ENCODE measurements at regions not wholly inside any gene's neighbourhood (a gene's known extent, or its start where the extent isn't known, plus 50 kb on each side); places are given as distances from the start of the nearest gene placed in this dataset.
"Not testable (repeated sequence)": the region's sequence is repeated elsewhere in the genome, so short reads cannot be mapped to it uniquely, and the experiment has no call there.

GRCh38 chr1:234853906-234854644 lies 244.1 kb upstream of the IRF2BP2 start:
- Histone ChIP-seq H3K27me3 (no peaks in the 10 kb centered on the region), H3K4me3 (no peak overlapping the region), H3K9me3 (no peaks in the 10 kb centered on the region), H3K27ac (peak overlapping the region in 1 of 4 donors; percentile 15), H3K4me1 (peaks cover 0 to 26% (median 10%) of the 10 kb centered on the region in 4 donors), H3K36me3 (no peaks in the 10 kb centered on the region)
- 79 to 90% methylated on average over 6 of the region's 6 CpGs for WGBS, 2 donors
- TF ChIP-seq POLR2AphosphoS5 (IDR thresholded peaks at IDR 0.05) (no peak), CTCF (IDR thresholded peaks at IDR 0.05) (no peak), EP300 (IDR thresholded peaks at IDR 0.05) (no peak), POLR2A (IDR thresholded peaks at IDR 0.05) (no peak)
- intact Hi-C loops (cut with DNase I) = no loop called here
- no peak for DNase-seq

- DNase-seq = no peak
- Histone ChIP-seq H3K36me3 (no peaks in the 10 kb centered on the region), H3K9me3 (no peaks in the 10 kb centered on the region), H3K27me3 (no peaks in the 10 kb centered on the region), H3K4me1 (peaks cover 0 to 26% (median 10%) of the 10 kb centered on the region in 4 donors), H3K27ac (no peak overlapping the region), H3K4me3 (no peak overlapping the region)
- 96 to 97% methylated on average over 3 of the region's 3 CpGs for WGBS, 2 donors
- TF ChIP-seq POLR2AphosphoS5 (IDR thresholded peaks at IDR 0.05) = no peak
- intact Hi-C loops (cut with DNase I) = no loop called here
Observed at GRCh38 chr1:234852659-234853058, 242.7 kb upstream of the IRF2BP2 start.

- WGBS, 2 donors = 59 to 64% methylated on average over 9 of the region's 9 CpGs
- no peak for DNase-seq
- Histone ChIP-seq H3K27me3 (no peaks in the 10 kb centered on the region), H3K36me3 (no peaks in the 10 kb centered on the region), H3K27ac (no peak overlapping the region), H3K9me3 (no peaks in the 10 kb centered on the region), H3K4me3 (no peak overlapping the region), H3K4me1 (peaks cover 0 to 17% (median 5%) of the 10 kb centered on the region in 4 donors)
- intact Hi-C loops (cut with DNase I) = no loop called here
- TF ChIP-seq POLR2A (IDR thresholded peaks at IDR 0.05) = no peak
Observed at GRCh38 chr1:234851450-234852438, 241.8 kb upstream of the IRF2BP2 start.

GRCh38 chr1:234849832-234850231 lies 239.9 kb upstream of the IRF2BP2 start:
- 29 to 57% methylated on average over 8 of the region's 8 CpGs for WGBS, 2 donors
- TF ChIP-seq POLR2A (IDR thresholded peaks at IDR 0.05) (no peak), CTCF (IDR thresholded peaks at IDR 0.05) (no peak), EP300 (IDR thresholded peaks at IDR 0.05) (no peak), POLR2AphosphoS5 (IDR thresholded peaks at IDR 0.05) (no peak)
- H3K4me3 ChIP-seq = no peak overlapping the region
- H3K36me3 ChIP-seq = no peaks in the 10 kb centered on the region
- no peaks in the 10 kb centered on the region for H3K9me3 ChIP-seq
- H3K4me1 ChIP-seq = peaks cover 0 to 11% (median 5%) of the 10 kb centered on the region in 4 donors
- no peak overlapping the region for H3K27ac ChIP-seq
- no peak for DNase-seq
- no peaks in the 10 kb centered on the region for H3K27me3 ChIP-seq
- intact Hi-C loops (cut with DNase I) = no loop called here

GRCh38 chr1:234848972-234849649 lies 239.1 kb upstream of the IRF2BP2 start:
- WGBS, 2 donors = 54% methylated on average over 6 of the region's 6 CpGs
- H3K4me1 ChIP-seq = peaks cover 0 to 11% (median 3%) of the 10 kb centered on the region in 4 donors
- TF ChIP-seq POLR2A (IDR thresholded peaks at IDR 0.05) = no peak
- TF ChIP-seq CTCF (IDR thresholded peaks at IDR 0.05) = no peak
- no peak for TF ChIP-seq EP300 (IDR thresholded peaks at IDR 0.05)
- no peak for TF ChIP-seq POLR2AphosphoS5 (IDR thresholded peaks at IDR 0.05)
- intact Hi-C loops (cut with DNase I) = no loop called here
- no peak overlapping the region for H3K4me3 ChIP-seq
- H3K27me3 ChIP-seq = no peaks in the 10 kb centered on the region
- H3K9me3 ChIP-seq = no peaks in the 10 kb centered on the region
- no peaks in the 10 kb centered on the region for H3K36me3 ChIP-seq
- no peak overlapping the region for H3K27ac ChIP-seq
- DNase-seq = no peak

GRCh38 chr1:234846813-234847212 lies 236.8 kb upstream of the IRF2BP2 start:
- intact Hi-C loops (cut with DNase I); H3K4me1 ChIP-seq; H3K27me3 ChIP-seq; H3K4me3 ChIP-seq; H3K27ac ChIP-seq; H3K36me3 ChIP-seq; DNase-seq; H3K9me3 ChIP-seq: not testable (repeated sequence)
- 91 to 95% methylated on average over 2 of the region's 2 CpGs for WGBS, 2 donors
